ENCODE measurements at regions not wholly inside any gene's neighbourhood (a gene's known extent, or its start where the extent isn't known, plus 50 kb on each side); places are given as distances from the start of the nearest gene placed in this dataset.

DNA sequence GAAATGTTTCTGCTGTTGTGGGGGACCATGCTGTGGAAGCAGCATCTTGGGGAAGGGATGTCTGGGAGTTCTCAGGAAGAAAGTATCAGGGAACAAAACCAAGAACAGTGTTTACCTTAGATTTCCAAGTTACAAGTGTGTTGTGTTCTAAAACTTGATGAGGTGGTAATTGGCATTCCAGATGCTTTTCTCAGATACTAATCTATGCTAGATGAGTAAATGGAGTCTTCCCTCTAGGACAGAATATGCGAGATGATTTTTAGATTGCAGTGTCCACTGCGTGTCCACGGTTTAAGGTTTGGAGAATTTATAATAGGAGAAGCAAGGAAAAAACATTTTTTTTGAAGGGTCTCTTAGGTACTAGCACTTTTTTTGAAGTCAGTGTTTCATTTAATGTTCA, 436.5 kb downstream of the PCNX1 start:
- TF ChIP-seq, protein P1, sequence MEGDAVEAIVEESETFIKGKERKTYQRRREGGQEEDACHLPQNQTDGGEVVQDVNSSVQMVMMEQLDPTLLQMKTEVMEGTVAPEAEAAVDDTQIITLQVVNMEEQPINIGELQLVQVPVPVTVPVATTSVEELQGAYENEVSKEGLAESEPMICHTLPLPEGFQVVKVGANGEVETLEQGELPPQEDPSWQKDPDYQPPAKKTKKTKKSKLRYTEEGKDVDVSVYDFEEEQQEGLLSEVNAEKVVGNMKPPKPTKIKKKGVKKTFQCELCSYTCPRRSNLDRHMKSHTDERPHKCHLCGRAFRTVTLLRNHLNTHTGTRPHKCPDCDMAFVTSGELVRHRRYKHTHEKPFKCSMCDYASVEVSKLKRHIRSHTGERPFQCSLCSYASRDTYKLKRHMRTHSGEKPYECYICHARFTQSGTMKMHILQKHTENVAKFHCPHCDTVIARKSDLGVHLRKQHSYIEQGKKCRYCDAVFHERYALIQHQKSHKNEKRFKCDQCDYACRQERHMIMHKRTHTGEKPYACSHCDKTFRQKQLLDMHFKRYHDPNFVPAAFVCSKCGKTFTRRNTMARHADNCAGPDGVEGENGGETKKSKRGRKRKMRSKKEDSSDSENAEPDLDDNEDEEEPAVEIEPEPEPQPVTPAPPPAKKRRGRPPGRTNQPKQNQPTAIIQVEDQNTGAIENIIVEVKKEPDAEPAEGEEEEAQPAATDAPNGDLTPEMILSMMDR (IDR thresholded peaks at IDR 0.05) = no peak
- TF ChIP-seq POLR2A (IDR thresholded peaks at IDR 0.05) = no peak

All from lower leg skin (tissue), 3 donors.